SK-N-MC (cell line): ENCODE measurements at regions not wholly inside any gene's neighbourhood (a gene's known extent, or its start where the extent isn't known, plus 50 kb on each side); places are given as distances from the start of the nearest gene placed in this dataset.

Experiments
- EZH2 ChIP-seq: fragments of 200-600 bp; sonication (generic); IDR thresholded peaks from one replicate; pipeline ENCODE4 v1.6.1; 2017; ENCODE audit warnings: antibody characterized with exemption
- POLR2AphosphoS5 ChIP-seq: IDR thresholded peaks from 2 replicates; pipeline ENCODE4 v1.6.1; 2012; ENCODE audit warnings: mild to moderate bottlenecking, low read depth, low read length, borderline replicate concordance

DNA sequence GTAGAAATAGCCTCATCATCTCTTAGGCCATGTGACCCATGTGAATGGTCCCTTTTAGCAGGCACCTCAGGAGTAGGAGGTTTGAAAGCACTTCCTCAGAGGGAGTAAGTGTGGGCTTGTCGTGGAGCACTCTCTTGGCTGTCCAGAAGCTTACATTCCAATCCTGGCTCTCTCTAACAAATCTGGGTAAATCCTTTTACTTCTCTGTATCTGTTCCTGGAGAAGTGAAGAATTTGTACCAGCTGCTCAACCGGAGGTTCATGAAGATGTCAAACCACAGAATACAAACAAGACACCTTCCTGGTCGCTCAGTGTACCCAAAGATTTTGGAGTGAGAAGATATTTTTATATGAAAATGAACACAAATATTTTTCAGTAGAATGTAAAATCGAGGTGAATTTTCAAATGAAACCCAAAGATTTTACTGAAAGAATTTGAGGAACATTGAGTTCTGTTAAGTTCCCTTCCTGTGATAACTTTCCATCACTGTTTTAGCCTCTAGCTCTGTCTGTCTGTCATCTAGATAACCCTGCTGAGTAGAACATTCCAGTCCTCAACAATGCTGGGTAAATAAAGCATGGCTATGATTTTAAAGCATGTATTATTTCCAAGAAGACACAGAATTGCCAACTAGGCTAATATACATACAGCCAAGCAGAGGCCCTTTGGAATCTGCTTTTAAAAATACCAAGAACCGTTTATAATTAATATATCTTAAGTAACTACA is 263.9 kb upstream of the RGS6 start:
- no peak for TF ChIP-seq POLR2AphosphoS5
- TF ChIP-seq EZH2: no peak
